PC-3 (cell line): ENCODE measurements at regions not wholly inside any gene's neighbourhood (a gene's known extent, or its start where the extent isn't known, plus 50 kb on each side); places are given as distances from the start of the nearest gene placed in this dataset.

Experiments used
- EZH2 ChIP-seq: fragments of 300-600 bp; sonication (generic); IDR thresholded peaks from one replicate; pipeline ENCODE4 v1.6.1; 2017; ENCODE audit warnings: antibody characterized with exemption, mild to moderate bottlenecking, low read length; ENCODE audit not compliant: unreplicated experiment
- EZH2phosphoT487 ChIP-seq: fragments of 300-600 bp; sonication (generic); IDR thresholded peaks from 2 replicates; pipeline ENCODE4 v1.6.1; 2018; ENCODE audit warnings: mild to moderate bottlenecking, antibody characterized with exemption, low read length, borderline replicate concordance
- TF ChIP-seq, protein P1 (sequence below): fragments of 300-600 bp; sonication (generic); conservative IDR thresholded peaks from 2 replicates; pipeline ENCODE4 v1.5.1; 2017; ENCODE audit warnings: antibody characterized with exemption, low read depth, mild to moderate bottlenecking, low read length

DNA sequence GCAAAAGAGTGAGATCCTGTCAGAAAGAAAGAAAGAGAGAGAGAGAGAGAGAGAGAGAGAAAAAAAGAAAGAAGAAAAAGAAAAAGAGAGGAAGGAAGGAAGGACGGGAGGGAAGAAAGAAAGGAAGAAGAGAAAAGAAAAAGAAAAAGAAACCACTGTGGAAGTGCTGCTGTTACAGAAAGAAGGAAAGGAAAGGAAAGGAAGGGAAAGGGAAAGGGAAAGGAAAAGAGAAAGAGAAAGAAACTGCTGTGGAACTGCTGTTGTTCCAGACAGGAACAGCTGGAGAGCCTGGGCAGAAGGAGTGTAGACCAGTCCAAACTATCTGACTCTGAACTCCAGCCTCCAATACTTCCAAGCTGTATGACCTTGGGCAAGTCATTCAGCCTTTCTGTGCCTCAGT is 220.7 kb upstream of the WWC1 start:
- TF ChIP-seq, protein P1, sequence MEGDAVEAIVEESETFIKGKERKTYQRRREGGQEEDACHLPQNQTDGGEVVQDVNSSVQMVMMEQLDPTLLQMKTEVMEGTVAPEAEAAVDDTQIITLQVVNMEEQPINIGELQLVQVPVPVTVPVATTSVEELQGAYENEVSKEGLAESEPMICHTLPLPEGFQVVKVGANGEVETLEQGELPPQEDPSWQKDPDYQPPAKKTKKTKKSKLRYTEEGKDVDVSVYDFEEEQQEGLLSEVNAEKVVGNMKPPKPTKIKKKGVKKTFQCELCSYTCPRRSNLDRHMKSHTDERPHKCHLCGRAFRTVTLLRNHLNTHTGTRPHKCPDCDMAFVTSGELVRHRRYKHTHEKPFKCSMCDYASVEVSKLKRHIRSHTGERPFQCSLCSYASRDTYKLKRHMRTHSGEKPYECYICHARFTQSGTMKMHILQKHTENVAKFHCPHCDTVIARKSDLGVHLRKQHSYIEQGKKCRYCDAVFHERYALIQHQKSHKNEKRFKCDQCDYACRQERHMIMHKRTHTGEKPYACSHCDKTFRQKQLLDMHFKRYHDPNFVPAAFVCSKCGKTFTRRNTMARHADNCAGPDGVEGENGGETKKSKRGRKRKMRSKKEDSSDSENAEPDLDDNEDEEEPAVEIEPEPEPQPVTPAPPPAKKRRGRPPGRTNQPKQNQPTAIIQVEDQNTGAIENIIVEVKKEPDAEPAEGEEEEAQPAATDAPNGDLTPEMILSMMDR = no peak
- TF ChIP-seq EZH2 = no peak
- TF ChIP-seq EZH2phosphoT487 = no peak
